ENCODE measurements at regions not wholly inside any gene's neighbourhood (a gene's known extent, or its start where the extent isn't known, plus 50 kb on each side); places are given as distances from the start of the nearest gene placed in this dataset.

DNA sequence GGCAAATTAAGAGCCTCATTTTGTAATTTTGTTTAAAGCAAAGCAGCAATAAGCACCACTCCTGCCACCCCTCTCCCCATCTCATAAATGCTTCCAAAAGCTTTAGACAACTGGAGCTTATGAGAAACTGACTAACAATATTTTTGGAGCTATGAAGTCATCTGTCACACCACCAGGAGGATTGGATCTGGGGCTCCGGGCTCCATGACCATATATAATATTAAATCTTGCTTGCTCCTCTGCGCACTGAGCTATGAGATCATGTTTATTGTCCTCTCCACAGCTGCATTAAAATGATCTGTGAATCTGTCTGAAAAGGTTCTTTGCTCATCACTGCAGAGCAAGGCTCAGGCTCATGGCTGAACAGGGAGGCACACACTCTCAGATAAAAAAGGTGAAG, 323.7 kb downstream of the ZNF621 start:
- no peak for DNase-seq (ENCODE audit: low read depth in 2 of 2, low spot score in 1 of 2)

DNA sequence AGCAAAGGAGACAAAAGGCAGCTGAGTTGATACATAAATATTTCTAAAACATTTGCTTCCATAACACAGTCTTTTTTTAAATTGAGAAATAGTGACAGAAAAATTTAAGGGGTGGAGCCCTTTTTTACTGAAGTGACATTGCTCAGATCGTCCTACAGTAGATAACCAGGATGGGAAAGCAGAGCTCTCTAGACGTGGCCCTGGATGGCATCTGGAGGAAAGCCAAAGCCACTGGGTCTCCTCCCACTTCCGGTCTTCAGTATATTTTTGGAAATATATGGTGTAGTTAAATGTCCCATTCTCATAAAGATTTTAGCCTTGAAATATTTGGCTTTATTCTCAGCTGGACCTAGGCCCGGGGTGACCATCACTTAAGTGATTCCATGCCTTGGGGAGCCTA, 326.1 kb downstream of the ZNF621 start:
- no peak for DNase-seq (ENCODE audit: low read depth in 2 of 2, low spot score in 1 of 2)

DNA sequence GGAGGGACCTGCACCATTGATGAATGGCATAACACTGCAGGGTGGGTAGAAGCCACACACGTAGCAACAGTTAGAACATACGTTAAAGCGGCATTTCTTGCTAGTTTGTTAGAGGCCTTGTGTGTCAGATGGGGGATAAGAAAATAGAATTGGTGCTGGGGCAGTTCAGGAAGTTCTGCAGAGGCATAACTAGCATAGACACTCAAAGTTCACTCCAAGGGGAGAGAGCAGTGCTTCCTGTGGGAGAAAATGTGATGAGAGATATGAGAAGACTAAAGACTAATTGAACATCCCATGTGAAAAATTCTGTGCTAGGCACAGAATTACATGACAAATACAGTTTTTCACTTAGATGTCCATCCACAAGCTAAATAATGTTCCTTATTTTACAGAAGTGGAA, 327.1 kb downstream of the ZNF621 start:
- DNase-seq (ENCODE audit: low read depth in 2 of 2, low spot score in 1 of 2), result no peak

DNA sequence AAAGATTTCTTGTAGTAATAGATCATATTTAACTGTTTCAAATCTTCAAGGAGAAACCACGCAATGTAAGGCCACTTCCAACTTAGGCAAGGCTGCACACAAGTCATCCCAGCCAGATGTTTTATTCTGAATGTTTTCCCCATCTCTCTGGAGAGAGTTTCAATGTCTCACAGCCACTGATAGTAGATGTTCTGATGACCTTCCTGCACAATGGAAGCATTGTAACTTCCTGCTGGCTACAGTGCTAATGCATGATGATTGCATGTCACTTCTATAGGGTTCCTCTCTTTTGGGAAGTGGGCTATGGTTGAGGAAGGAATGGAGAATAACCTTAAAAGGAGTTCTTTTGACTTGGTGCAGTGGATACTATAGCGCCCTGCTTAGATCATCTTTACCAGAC, 328.0 kb downstream of the ZNF621 start:
- DNase-seq (ENCODE audit: low read depth in 2 of 2, low spot score in 1 of 2), result no peak

DNA sequence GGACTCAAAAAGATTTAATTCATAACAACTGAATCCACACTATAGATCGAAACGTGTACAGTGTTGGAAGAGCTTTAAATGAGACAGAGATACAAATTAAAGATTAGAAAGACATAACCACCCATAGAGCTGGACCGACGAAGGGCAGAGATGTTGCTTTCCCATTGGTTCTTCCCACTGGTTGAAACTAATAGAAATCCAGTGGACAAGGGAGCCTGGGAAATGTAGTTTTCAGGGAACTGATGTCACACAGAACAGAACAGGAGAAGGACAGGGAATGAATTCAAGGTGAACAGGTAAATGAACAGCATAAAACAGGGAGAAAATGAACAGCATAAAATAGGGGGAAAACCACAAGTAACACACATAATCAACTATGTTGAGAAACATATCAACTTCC, 328.7 kb downstream of the ZNF621 start:
- DNase-seq (ENCODE audit: low read depth in 2 of 2, low spot score in 1 of 2), result no peak

DNA sequence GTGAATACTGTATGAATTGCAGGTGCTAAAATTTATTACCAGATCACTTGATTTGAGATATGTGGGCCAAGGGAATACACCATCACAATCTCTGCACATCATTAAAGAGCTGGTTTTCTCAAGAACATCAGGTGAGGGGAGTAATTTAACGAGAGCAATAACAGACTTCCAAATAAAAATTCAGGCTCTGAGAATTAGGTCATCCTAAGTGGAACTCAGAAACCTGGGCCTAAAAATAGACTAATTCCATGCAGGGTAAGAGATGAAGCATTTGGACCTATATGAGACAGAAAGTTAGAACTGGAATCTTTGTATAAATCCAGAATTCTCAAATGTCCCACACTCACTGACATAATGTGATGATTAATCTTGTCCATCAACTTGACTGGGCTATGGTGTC, 331.1 kb downstream of the ZNF621 start:
- DNase-seq (ENCODE audit: low read depth in 2 of 2, low spot score in 1 of 2), result no peak

DNA sequence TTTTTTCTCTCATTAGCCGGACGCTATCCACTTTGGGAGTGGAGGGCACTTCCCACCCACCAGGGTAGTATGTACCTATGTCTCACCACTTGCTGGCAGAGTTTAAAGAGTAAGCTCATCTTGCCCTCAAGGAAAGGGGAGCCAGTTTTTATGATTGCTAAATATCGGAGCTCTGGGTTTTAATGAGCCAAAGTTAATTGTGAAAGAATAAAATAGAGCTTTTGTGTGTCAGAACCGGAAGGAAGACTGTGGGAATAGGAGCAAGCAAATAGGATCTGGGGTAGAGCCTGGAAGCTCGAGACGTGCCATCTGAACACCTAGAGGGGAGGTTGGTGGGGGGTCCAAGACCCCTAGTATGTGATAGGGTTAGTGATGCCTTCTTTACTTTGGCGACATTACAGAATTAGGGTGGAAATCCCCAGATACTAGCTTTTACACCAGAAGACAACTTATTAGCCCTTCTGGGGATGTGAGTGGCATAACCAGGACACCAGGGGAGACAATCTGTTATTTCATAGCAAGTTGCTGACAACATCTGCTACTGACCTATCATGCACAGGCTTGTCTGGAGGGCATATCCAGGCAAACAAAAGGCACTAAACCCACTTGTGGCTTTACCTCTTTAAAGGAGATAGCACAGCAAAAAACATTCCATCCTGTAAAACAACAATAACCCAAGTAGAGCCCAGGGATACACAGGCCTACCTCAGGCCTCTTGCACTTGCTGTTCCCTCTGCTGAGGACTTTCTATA, 333.8 kb downstream of the ZNF621 start:
- DNase-seq (ENCODE audit: low read depth in 2 of 2, low spot score in 1 of 2), result no peak

DNA sequence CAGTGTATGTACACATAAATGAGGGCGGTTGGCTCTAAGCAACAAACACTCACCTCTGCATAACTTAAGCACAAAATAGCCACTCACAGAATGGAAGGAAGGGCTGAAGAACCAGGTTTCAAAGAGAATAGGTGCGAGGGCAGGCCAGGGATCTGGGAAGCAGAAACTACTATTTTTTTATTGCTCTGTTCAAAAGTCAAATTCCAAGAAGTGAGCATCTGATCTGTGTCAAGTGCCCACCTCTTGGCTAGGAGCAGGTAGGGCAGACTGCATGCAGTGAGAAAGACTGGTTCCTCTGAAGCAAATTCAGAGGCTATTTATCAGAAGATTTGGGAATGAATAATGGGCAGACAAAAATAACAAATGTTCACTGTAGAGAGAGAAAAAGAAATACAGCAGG, 336.4 kb upstream of the CTNNB1 start:
- DNase-seq (ENCODE audit: low read depth in 2 of 2, low spot score in 1 of 2), result no peak

DNA sequence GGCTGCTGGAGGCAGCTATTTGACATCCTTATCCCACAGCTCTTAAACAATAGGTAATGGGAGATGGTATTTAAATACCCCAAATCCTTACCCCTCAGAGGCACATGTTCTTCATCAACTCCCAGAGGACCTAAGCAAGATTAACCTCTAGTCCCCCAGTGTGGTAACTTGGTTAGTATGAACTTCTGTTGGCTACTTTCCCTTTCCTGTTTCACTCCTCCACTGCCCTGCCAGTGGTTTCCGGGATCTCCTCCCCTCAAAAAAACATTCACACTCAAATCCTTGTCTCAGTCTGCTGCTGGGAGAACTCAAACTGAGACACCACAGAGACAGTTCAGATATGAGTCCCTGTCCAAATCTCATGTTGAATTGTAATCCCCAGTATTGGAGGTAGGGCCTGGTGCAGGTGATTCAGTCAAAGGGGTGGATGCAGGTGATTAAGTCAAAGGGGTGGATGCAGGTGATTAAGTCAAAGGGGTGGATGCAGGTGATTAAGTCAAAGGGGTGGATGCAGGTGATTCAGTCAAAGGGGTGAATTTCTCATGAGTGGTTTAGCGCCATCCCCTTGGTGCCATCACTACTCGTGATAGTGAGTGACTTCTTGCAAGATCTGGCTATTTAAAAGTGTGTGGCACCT, 335.0 kb upstream of the CTNNB1 start:
- no peak for DNase-seq (ENCODE audit: low read depth in 2 of 2, low spot score in 1 of 2)

DNA sequence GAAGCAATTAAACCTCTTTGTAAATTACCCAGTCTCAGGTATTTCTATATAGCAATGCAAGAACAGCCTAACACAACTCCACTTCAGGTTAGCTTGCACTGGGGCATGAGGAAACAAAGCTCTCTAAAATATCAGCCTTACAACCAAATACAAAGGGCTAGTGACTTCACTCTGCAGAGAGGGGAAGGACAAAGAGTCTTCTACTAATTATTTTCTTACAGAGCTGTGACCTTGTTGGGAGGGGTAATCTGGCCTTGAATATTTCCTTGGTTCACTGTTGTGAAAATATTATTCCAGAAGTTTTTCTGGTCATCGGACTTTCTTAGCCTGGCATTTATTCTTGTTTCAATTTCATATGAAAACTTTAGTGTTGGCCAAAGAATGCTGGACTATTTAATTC, 334.4 kb upstream of the CTNNB1 start:
- DNase-seq (ENCODE audit: low read depth in 2 of 2, low spot score in 1 of 2), result no peak

DNA sequence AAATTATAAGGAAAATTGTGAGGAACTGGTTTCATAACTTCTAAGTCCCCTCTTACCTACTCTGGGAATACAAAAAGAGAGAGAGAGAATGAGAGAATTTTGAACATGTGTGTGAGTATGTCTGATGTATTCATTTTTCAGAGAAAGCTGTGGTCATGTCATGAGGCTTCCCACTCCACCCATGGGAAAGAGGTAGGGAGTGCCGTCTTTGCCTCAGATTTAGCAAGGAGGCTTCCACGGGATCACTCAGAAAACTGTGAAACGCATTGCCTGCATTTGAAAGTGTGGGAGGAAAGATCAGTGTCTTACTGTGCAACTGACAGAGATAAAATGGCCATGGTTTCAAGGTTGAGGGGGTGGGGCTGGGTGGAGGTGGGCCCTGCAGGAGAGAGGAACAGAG, 331.5 kb upstream of the CTNNB1 start:
- DNase-seq (ENCODE audit: low read depth in 2 of 2, low spot score in 1 of 2), result no peak

DNA sequence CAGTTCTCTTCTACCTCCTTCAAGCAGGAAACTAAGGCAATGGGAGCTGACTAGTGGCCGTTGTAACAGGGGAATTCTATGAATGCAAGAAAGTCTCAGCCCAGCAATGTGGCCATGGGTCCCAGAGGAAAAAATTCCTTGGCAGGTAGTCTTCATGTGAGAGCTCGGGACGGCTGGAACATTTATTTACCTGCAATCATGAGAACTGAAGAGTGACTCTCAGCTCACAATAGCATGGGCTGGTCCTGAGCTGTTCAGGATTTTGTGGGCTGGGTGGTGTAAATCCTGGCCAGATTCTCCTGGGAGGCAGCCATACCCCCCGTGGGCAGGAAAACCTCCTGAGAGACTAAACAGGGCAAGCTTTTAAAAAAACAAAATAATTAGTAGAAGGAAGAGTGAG, 330.3 kb upstream of the CTNNB1 start:
- no peak for DNase-seq (ENCODE audit: low read depth in 2 of 2, low spot score in 1 of 2)

DNA sequence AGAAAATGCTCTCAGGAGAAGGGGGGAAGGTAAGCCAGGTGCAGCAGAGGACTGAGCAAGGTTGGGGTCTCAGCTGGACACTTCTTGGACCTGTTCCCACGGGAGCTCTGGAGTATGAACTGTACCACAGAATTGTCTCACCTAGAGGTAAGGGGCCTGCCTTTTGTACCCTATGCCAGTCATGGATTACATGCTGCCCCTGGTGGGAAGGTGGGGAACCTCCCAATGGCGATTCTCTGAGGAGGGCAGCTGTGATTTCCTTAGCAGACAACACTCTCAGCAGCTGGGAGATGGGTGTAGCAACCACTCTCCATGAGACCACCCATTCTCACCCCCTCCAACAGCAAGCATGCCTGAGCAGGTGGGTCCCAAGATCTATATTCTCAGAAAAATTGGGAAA, 329.4 kb upstream of the CTNNB1 start:
- DNase-seq (ENCODE audit: low read depth in 2 of 2, low spot score in 1 of 2), result no peak

DNA sequence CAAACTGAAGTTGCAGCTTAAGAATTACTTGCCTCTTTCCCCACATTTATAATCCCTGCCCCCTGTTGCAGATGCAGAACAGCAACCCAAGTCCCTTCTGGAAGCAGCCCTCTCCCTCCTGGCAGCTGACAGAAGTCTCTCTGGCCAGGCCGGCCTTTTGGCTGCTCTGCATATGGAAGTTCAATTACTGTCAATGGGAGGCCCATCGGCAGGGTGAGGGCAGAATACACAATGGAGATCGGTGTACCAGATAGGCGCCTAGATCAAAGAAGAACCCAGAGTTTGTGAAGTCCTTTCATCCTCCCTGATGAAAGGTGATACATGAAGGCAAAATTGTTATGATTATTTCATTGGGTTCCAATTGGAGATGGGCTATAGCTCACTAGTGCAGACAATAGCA, 327.9 kb upstream of the CTNNB1 start:
- DNase-seq (ENCODE audit: low read depth in 2 of 2, low spot score in 1 of 2), result no peak

DNA sequence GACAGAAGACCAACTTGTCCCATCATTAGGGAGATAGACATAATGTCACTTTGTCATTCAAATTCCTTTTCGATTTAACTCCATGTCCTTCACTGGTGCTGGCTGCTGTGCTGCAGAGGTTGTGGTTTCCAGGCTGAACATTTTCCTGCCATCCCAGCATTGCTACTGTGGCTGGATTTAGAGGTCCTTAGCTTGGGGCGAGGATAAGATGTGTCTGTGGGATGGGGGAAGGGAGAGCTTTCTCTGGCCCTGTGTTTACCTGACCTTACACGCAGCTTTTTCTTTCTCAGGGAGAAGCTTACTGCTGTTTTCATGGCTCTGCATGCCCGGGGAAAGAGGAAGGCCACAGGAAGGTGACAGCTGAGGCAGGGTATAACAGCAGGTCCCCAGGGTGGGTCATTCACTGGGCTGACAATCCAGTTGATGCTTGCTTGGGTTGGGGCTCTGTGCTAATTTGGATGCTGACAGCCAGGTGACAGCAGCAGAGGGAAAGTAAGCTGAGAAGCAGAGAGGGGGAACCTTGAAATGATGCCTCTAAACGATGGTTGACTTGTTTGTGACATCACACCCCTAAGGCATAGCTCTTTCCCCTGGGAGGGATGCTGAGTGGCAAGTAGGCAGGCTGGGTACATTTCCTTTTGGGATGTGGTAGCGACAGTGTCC, 326.9 kb upstream of the CTNNB1 start:
- no peak for DNase-seq (ENCODE audit: low read depth in 2 of 2, low spot score in 1 of 2)

DNA sequence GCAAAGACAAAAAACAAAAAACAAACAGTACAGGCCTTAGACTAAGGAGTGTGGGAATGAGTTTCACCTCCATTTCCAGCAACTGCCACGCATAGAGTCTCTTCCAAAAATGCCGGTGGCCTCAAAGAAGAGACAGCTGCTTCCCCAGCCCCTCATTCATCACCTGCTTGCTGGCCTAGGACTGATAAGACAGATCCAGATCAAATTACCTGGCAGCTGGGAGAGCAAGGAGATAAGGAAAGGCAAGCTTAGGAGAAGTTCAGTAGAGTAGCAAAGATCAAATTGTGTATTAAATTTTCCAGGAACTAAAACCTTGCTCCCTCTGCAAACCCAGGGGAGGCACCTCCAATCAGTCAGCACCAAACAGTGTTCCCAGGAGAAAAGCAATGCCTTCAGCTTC, 325.8 kb upstream of the CTNNB1 start:
- no peak for DNase-seq (ENCODE audit: low read depth in 2 of 2, low spot score in 1 of 2)

DNA sequence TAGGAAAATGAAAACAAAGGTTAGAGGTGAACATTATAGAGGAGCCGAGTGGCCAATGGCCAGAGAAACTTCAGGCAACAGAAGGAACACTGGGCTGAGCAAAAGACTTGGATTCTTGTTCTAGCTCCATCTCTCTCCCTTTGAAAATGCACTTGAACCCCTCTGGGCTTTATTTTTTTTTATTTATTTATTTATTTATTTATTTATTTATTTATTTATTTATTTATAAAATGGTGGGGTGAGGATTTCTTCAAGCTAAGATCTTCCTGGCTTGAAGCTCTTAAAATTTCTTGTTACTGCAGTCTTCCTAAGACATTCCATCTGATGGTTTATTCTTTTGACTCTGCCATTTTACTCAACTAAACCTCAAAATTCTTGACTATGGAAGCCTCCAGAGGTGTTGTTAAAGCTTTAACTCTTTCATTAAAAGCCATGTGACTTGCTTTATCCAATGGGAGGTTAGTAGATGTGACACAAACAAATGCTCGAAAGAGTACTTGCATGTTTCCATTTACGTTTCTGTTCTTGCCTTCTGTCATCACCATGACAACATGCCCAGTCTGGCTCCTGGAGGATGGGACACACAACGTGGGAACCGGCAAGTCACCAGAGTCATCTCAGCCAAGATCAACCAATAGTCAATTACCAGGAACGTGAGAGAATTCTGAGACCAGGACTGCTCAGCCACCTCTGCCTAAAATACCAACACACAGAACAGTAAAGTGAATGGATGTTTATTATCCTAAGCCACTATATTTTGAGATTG, 325.2 kb upstream of the CTNNB1 start:
- DNase-seq (ENCODE audit: low read depth in 2 of 2, low spot score in 1 of 2), result no peak

DNA sequence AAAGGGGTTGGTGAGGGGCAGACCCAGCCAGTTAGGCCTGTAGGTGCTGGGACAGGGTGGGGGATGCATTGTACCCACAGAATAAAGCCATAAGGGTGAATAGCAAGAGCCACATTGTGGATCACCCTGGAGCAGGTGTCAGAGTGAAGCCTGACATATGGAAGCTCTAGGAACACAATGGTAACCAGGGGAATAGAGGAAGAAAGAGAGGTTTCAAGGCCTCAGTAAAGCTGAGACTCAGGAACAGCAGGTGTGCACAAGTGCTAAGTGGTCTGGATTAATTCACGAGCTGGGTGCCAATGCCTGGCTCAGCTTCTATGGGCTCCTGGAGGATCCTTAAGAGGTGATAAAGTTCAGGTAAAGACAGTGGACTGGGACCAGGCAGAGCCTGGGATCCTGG, 323.7 kb upstream of the CTNNB1 start:
- DNase-seq (ENCODE audit: low read depth in 2 of 2, low spot score in 1 of 2), result no peak

DNA sequence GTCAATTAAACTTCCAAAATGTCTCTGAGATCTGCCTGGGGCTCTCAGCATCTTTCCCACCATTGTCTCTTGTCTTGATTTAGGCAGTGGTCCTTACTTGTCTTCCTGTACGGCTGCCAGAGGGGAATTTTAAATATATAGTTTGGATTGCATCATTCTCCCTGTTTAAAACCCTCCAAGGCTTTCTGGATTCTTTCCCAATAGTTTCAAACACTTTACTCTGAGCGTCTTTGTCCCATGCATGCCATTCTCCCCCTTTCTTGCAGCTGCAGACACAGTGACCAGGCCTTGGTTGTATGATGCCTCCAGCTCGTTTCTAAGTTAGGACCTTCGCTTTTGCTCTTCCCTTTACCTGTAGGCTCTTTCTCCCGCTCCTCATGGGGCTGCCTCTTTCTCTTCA, 323.3 kb upstream of the CTNNB1 start:
- no peak for DNase-seq (ENCODE audit: low read depth in 2 of 2, low spot score in 1 of 2)

DNA sequence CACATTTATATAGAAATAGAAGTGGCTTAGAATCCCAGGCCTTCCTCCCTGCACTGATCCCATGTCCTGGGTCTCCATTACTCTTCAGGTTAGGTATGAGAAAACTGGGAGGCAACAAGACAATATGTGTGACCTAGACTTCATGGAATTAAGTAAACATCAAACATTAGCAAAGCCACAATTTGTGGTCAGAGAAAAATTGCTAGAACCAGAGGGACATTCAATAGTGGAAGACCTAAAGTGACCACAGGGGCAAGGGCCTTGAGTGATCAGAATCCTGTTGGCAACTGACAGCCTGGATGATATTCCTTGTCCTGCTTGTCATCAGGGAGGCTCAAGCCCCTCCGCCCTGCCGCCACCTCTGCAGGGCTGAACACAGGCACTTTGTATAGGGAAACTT, 322.8 kb upstream of the CTNNB1 start:
- DNase-seq (ENCODE audit: low read depth in 2 of 2, low spot score in 1 of 2), result no peak

DNA sequence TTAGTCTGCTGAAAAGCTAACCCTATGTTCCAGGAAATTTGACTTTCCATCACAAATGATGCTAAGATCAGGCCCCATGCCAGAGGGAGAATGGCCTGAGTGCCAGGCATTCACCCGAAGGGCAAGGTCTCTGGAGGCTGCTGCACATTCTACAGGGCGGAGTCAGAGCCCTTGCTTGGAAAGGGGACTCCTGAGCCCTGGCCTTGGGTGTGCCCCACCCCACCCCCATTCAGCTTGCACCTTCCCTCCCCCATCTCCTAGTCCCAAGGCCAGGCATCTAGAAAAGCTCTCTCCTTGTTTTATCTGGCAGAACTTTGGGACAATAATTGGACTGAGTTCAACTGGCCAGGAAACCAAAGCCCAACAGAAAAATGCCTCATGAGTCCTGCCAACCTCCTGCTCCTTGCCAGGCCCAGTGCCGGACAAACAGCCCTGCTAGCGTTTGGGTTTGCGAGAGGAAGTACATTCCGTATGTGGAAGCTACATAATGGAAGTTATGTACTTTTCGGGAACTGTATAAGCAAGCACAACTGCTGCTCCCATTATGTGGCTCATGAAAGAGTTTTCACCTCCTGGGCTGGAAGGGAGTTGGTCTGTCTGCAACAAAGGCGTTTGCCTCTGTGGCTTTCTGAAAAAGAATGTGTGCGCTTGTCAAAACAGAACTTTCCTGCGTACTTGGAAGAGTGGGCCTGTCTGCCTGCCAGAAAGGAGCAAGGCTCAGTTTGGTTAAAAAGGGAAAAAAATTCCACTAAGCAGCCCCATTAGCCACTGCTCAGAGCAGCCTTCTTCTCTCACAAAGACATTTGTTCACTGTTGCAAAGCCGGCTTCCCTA, 321.5 kb upstream of the CTNNB1 start:
- DNase-seq (ENCODE audit: low read depth in 2 of 2, low spot score in 1 of 2), result no peak
